HG03139 (cell line): ENCODE measurements at regions not wholly inside any gene's neighbourhood (a gene's known extent, or its start where the extent isn't known, plus 50 kb on each side); places are given as distances from the start of the nearest gene placed in this dataset.
"Not testable (repeated sequence)": the region's sequence is repeated elsewhere in the genome, so short reads cannot be mapped to it uniquely, and the experiment has no call there.

ENCODE experiments used
- ATAC-seq: cut with Tn5 transposase; IDR thresholded peaks from one replicate; pipeline ENCODE4 v1.9.1; 2021; ENCODE audit not compliant: unreplicated experiment

DNA sequence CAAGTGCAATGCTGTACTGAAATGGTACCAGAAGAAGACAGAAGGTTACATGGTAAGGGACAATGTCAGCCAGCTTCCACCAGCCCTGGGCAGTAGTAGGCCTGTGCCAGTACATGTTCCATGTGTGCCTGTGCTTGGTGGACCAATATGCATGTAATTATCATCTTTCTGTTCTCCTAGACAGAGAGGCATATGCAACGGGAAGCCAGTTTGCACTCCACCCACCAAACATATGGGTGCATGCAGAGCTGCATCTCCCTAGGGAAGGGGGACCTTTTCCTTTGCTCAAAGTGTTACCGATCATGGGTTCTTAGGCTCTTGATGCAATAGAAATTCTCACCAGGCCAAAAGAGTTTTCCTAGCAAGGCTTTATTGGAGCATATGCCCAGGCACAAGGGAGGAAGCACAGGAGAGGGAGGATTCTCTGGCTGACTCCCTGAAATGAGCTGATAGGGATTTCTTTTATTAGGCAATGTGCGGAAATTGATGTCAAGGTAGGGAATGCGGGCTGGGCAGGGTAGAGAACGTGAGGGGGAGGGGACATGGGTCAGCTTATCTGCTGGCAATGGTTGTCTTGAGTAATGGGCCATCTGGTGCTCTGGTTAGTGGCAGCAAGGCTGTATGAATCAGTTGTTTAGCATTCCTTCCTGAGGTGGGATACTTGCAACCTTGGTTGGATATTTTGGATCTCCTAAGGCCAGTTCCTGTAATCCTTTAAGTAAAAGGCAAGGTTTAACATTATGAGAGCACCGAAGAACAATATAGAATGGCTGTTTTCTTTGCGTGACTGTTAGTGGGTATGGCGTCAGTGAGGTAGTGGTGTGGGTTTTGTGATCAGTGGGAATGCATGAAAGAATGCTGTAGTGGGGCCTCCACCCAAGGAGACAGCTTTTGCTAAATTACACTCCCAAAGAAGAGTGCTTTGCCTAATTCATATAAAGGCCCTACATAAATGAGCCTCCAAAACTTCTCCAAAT lies 102.5 kb downstream of the CDRT15L2 start:
- ATAC-seq, result not testable (repeated sequence)

GRCh38 chr17:20683651-20684229 lies 104.2 kb downstream of the CDRT15L2 start:
- not testable (repeated sequence) for ATAC-seq

- ATAC-seq, result not testable (repeated sequence)
Measured at GRCh38 chr17:20684975-20685374, 105.5 kb downstream of the CDRT15L2 start.

- ATAC-seq, result not testable (repeated sequence)
Measured at GRCh38 chr17:20687584-20687983, 108.1 kb downstream of the CDRT15L2 start.

DNA sequence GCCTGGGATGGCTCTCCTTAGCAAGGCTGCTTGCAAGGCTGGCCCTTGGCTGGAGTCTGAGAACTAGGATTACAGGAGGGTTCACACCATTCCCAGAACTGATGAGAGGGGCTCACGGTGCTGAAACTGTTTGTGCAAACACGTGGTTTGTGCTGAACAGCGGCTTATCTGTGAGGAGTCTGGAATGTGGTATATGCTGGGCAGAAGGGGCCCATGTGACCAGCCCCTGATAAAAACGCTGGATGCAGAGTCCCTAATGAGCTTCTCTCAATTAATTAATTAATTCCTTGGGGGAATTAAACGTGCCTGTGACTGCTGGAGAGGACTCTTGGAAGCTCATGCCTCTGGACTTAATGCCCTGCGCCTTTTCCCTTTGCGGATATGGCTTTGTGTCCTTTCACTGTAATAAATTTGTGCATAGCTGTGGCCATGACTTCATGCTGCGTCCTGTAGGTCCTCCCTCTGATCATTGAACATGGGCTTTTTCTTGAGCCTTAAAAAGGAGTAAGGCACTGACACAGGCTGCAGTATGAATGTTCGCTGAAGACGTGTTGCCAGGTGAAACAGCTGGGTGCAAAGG lies 109.7 kb downstream of the CDRT15L2 start:
- ATAC-seq, result not testable (repeated sequence)

DNA sequence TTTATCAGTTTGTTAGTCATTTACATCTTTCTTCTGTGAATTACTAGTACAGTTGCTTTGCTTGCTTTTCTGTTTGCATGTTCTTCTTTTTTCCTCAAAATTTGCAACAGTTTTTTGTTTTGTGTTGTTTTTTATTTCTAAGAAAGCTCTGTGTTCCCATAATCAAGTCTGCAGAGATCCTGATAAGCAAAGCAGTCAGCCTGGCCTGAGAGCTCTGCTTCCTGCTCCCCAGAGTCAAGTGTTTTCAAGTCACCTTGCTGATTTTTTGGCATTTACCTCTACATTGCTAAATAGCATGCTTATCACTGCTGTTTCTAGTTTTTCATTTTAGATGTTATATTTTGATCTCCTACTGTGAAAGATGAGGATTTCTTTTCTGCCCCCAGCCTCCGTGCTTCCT lies 113.2 kb downstream of the CDRT15L2 start:
- ATAC-seq, result not testable (repeated sequence)

DNA sequence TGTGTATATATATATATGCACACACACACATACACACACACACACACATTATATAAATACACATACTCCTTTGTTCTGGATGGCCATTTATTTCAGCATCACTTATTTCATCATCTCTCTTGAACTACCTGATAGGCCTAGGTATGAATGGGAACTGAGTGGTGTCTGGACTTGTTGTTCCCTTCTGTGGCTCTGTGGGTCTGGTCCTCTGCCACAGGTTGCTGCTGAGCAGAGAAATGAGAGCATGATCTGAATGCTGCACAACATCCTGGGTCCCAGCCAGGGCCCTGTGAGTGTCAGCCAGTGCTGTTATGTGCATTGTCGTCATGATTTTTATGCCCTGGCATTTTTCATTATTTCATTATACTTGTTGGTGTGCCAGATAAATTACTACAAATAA lies 116.3 kb downstream of the CDRT15L2 start:
- ATAC-seq, result not testable (repeated sequence)

DNA sequence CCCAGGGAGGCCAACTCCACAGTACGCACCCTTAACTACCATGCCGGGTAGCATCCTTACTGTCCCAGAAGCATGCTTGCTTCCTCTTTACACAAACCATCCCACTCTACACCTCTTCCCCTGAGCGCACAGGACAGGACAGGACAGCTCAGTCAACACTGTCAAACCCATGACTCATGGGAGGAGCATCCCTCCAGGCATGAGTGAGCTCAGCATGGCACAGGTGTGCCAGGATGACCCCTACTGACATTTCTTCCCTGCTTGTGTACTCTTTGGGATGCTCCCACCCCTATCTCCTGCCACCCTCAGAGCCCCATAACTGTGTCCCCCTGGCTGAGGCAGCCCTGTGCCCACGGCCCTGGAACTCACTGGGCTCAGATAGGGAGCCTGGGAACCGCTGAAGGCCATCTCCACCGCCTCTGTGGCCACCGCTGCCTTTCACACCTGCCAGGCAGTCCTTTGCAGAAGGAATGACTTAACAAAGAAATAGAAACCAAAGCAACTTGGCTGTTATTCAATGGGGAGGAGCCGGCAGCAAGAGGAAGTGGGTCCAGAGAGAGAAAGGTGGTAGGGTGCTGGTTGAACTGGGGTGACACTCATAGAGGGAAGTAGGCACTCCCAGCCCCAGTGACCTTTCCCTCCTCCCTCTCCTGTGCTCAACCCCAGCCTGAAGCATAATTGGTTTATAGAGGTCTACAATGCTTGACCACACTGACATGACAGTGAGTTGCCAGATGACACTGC lies 119.1 kb downstream of the CDRT15L2 start:
- peak; percentile 83 for ATAC-seq

DNA sequence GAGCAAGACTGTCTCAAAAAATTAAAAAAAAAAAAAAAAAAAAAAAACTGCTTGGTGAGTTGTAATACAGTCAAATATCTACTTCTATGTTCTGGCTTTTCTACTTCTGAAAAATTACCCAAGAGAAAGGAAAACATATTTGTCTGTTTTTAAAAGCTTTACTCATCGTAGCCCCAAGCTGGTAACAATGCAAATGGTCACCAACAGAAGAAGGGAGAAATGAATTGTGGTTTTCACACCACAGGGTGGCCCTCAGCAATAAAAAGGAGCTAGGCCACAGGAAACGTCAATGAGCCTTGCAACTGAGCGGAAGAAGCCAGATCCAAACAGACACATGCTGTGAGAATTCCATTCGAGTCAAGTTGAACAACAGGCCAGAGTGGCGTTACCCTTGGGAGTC lies 121.0 kb downstream of the CDRT15L2 start:
- ATAC-seq, result not testable (repeated sequence)

DNA sequence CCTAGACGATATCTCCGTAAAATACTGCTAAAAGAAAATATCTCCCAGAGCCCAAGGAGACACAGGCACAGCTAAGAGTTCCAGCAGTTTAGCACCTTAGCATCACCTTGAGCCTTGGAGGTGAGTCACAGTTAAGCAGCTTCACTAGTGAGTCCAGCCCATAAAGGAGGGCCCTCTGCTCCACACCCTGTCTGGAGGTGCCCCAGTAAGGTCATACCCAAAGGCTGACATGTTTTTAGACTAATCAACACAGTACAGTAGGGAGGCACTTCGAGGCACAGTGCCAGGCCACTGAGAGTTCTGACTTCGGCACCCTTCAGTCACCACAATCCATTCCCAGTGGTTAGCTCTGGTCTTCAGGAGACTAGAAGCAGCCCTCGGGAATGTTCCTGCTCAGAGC lies 121.8 kb downstream of the CDRT15L2 start:
- not testable (repeated sequence) for ATAC-seq

DNA sequence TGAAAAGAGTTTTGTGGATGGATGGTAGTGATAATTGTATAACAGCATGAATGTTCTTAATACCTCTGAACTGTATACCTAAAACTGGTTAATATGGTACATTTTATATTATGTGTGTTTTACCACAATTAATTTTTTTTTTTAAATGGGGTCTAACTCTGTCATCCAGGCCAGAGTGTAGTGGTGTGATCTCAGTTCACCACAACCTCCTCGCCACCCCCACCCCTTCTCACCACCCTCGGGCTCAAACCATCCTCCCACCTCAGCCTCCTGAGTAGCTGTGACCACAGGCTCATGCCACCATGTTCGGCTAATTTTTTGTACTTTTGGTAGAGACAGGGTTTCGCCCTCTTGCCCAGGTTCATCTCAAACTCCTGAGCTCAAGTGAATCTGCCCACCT lies 123.2 kb downstream of the CDRT15L2 start:
- ATAC-seq, result no peak

DNA sequence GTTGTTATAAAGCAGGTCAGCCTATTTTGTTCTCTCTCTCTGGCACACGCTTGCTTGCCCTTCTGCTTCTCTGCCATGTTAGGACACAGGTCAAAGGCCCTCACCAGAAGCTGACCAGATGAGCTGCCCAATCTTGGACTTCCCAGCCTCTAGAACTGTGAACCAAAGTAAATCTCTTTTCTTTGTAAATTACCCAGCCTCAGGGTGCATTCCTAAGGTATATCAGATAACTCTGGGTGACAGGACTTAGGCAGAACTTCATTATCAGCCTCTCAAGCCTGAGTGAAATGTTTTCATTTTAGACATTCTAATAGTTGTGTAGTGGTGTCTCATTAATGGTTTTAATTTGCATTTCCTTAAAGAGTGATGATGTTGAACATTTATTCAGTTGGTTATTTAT lies 124.3 kb downstream of the CDRT15L2 start:
- no peak for ATAC-seq

DNA sequence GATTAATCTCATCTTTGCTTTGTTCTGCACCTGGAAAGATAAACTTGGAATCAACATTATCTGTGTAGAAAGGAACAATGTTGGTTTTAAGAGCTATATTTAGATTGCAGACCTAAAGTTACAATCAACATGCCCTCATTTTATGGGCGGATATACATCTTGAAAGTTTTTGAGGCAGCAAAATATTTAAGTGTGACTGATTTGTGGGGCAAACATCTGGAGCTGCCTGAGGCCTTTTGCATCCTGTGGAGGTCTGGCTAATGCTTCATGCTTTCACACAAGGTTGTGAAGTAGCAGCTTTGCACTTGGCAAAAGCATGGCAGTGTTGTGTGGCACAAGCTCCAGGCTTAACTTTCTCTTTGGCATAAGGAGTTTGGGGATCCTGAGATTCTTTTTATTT lies 125.7 kb downstream of the CDRT15L2 start:
- not testable (repeated sequence) for ATAC-seq

DNA sequence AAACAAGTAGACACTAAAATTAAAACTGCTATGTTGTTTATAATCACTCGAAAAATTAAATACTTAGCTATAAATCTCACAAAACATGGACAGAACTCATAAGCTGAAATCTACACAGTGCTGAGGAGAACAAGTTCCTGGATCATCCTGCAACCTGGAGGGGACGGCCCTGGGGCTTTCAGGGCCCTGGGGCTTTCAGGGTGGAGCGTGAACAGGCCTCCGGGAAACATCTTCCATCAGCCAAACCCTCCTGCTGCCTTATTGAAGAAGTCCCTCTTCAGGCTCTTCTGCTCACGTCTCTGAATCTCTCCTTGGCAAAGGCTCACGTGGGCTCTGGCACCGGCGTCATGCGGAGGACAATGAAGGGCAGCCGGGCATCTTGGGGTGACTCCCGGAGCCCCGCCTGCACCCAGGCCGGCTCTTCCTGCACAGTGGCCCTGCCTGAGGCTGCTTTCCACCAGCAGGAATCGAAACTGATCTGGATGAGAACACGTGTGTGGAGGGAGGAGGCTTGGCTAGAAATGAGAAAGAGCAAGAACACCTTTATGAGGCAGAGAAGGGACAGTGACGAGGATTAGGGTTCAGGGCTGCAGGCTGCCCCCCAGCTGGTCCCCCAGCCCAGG lies 127.3 kb downstream of the CDRT15L2 start:
- ATAC-seq, result no peak

GRCh38 chr17:20708821-20709220 lies 129.3 kb downstream of the CDRT15L2 start:
- ATAC-seq, result not testable (repeated sequence)

- ATAC-seq, result not testable (repeated sequence)
Measured at GRCh38 chr17:20716481-20716880, 137.0 kb downstream of the CDRT15L2 start.

DNA sequence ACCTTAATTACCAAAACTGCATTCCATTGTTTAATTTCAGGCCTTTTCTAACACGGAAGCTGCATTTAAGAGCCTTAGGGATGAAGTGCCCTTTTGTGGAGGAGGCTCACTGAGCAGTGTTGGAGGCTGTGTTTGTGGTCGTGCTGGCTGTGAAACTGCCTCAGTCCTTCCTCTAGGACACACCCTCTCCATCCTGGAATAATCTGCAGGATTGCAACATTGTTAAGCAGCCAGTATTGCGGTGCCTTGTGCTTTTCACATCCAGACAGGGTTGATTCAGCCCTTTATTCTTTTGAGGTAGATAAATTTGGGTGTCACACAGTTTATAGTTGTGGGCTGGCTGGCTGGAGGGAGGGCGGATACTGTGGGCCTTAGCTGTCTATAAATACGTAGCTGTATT lies 141.6 kb downstream of the CDRT15L2 start:
- ATAC-seq, result no peak

- ATAC-seq, result not testable (repeated sequence)
Measured at GRCh38 chr17:20724391-20724790, 144.9 kb downstream of the CDRT15L2 start.

- not testable (repeated sequence) for ATAC-seq
Measured at GRCh38 chr17:20727201-20727600, 147.7 kb downstream of the CDRT15L2 start.

DNA sequence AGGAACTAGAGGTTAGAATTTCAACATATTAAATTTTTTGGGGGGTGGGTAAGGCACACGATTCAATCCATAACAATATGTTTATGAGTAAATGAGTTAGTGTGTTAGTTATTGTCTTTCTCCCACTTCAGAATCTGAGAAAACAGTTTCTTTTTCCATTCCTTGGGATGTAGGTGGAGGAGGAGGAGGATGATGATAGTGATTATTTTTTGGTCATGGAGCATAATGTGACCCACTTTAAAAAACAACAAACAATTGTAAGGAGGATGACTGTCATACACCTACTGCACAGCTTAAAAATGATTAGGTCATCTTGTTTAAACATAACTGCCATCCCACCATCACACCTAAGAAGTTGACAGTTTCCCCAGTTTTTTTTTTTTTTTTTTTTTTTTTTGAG lies 148.7 kb downstream of the CDRT15L2 start:
- ATAC-seq, result no peak

- ATAC-seq, result not testable (repeated sequence)
Measured at GRCh38 chr17:20731131-20731530, 151.6 kb downstream of the CDRT15L2 start.
